Adrenal gland (tissue), 9 donors: ENCODE measurements at regions not wholly inside any gene's neighbourhood (a gene's known extent, or its start where the extent isn't known, plus 50 kb on each side); places are given as distances from the start of the nearest gene placed in this dataset.

Experiments
- DNase-seq, 7 donors: peaks; one replicate each; pipeline ENCODE4 v3.0.0-alpha.2; 2019 to 2020
- H3K27ac ChIP-seq, 5 donors: fragments of 200-600 bp; sonication (generic) in 4 of 5; 1 replicate in 3 of 5; 2 replicates in 2 of 5; pipeline versions ENCODE4 v1.5.1 to v1.8.0; 2016 to 2020; ENCODE audit warnings: mild to moderate bottlenecking in 1 of 5
- H3K27me3 ChIP-seq: fragments of 200-600 bp; 2 replicates; pipeline ENCODE4 v1.8.0; 2021
- H3K36me3 ChIP-seq, 2 donors: fragments of 200-600 bp; replicated peaks in 1 of 2; 1 replicate in 1 of 2; 2 replicates in 1 of 2; pipeline versions ENCODE4 v1.5.1 to v1.8.0; 2018 to 2022
- H3K4me1 ChIP-seq, 2 donors: fragments of 200-600 bp; replicated peaks in 1 of 2; 1 replicate in 1 of 2; 2 replicates in 1 of 2; pipeline versions ENCODE4 v1.5.1 to v1.8.0; 2018 to 2021
- H3K4me3 ChIP-seq, 4 donors: fragments of 200-600 bp; sonication (generic) in 3 of 4; one replicate each; pipeline ENCODE4 v1.5.1; 2016 to 2018
- H3K9me3 ChIP-seq, 3 donors: fragments of 200-600 bp; sonication (generic) in 1 of 3; replicated peaks in 1 of 3; 1 replicate in 2 of 3; 2 replicates in 1 of 3; pipeline versions ENCODE4 v1.5.1 to v1.8.0; 2016 to 2021
- CTCF ChIP-seq, 6 experiments: fragments of 450-650 bp in 4 of 6; fragments of 200-600 bp in 2 of 6; sonication (generic) in 1 of 6; IDR thresholded peaks; 1 replicate in 5 of 6; 2 replicates in 1 of 6; pipeline versions ENCODE4 v1.5.1 to v1.8.0; 2016 to 2021; ENCODE audit warnings: antibody characterized with exemption in 6 of 6, mild to moderate bottlenecking in 2 of 6, moderate library complexity in 1 of 6
- POLR2A ChIP-seq, 2 donors: fragments of 450-650 bp; IDR thresholded peaks; one replicate each; pipeline ENCODE4 v1.6.1; 2017; ENCODE audit warnings: antibody characterized with exemption in 2 of 2, mild to moderate bottlenecking in 2 of 2, moderate library complexity in 1 of 2
- WGBS, 4 donors: extraction: QIAGEN DNeasy Blood & Tissue Kit in 2 of 4; methylation state at CpG; one replicate each; pipeline versions ENCODE4 v1.1.5 to v1.1.7; 2013 to 2017; 5-methylcytosine and 5-hydroxymethylcytosine counted together
- intact Hi-C, 2 donors: fragments of 100-400 bp; cut with DNase I; formaldehyde crosslinking; loops; one replicate each; pipeline versions ENCODE4 v1.14.1 to v1.15.0; 2022 to 2023
- donor health status: healthy with polysubstance abuse.
- donor health status: Bipolar disorder and iron deficiency.
- donor health status: DM: yes; HTN: yes; CAD: no.
- donor health status: DM: no; HTN: no; CAD: no.
- donor health status: DM: no; HTN: no; CAD: no.

GRCh38 chr1:56430141-56430839 is 149.1 kb downstream of the PLPP3 start:
- TF ChIP-seq CTCF (IDR thresholded peaks at IDR 0.05) (no peak), POLR2A (IDR thresholded peaks at IDR 0.05) (no peak)
- 81 to 92% (median 85%) methylated on average over 4 of the region's 4 CpGs for WGBS, 4 donors
- intact Hi-C loops = no loop called here
- Histone ChIP-seq H3K4me1 (peaks cover 0 to 3% of the 10 kb centered on the region in 2 donors), H3K27ac (no peak overlapping the region), H3K27me3 (no peaks in the 10 kb centered on the region), H3K36me3 (no peaks in the 10 kb centered on the region), H3K4me3 (no peak overlapping the region), H3K9me3 (no peaks in the 10 kb centered on the region)
- DNase-seq = no peak

- no peak for TF ChIP-seq CTCF (IDR thresholded peaks at IDR 0.05)
- no peak for TF ChIP-seq POLR2A (IDR thresholded peaks at IDR 0.05)
- intact Hi-C loops = no loop called here
- Histone ChIP-seq H3K27me3 (no peaks in the 10 kb centered on the region), H3K27ac (no peak overlapping the region), H3K4me3 (no peak overlapping the region), H3K4me1 (peaks cover 0 to 7% of the 10 kb centered on the region in 2 donors), H3K36me3 (no peaks in the 10 kb centered on the region), H3K9me3 (no peaks in the 10 kb centered on the region)
- DNase-seq = no peak
- 82 to 97% (median 89%) methylated on average over 2 of the region's 2 CpGs for WGBS, 4 donors
Observed at GRCh38 chr1:56429288-56429687, 150.1 kb downstream of the PLPP3 start.

GRCh38 chr1:56426587-56427381 is 152.6 kb downstream of the PLPP3 start:
- intact Hi-C loops = no loop called here
- TF ChIP-seq POLR2A (IDR thresholded peaks at IDR 0.05) = no peak
- no peak for TF ChIP-seq CTCF (IDR thresholded peaks at IDR 0.05)

GRCh38 chr1:56425494-56426037 is 153.8 kb downstream of the PLPP3 start:
- 62 to 86% (median 81%) methylated on average over 3 of the region's 3 CpGs for WGBS, 4 donors
- TF ChIP-seq POLR2A (IDR thresholded peaks at IDR 0.05) (no peak), CTCF (IDR thresholded peaks at IDR 0.05) (no peak)
- Histone ChIP-seq H3K4me1 (peaks cover 13 to 18% of the 10 kb centered on the region in 2 donors), H3K36me3 (no peaks in the 10 kb centered on the region), H3K4me3 (no peak overlapping the region), H3K9me3 (no peaks in the 10 kb centered on the region), H3K27me3 (no peaks in the 10 kb centered on the region), H3K27ac (peak overlapping the region in 2 of 5 donors; percentile 35 to 81)
- intact Hi-C loops = no loop called here
- DNase-seq = no peak

More at GRCh38 chr1:56426587-56427381, 152.6 kb downstream of the PLPP3 start:
- Histone ChIP-seq H3K9me3 (no peaks in the 10 kb centered on the region), H3K27ac (no peak overlapping the region), H3K4me3 (no peak overlapping the region), H3K36me3 (no peaks in the 10 kb centered on the region), H3K27me3 (no peaks in the 10 kb centered on the region), H3K4me1 (peaks cover 13 to 18% of the 10 kb centered on the region in 2 donors)
- DNase-seq = no peak
- WGBS, 4 donors = 50 to 100% (median 87%) methylated on average over 1 of the region's 1 CpG
